Epidermal melanocyte (primary cell): ENCODE measurements at regions not wholly inside any gene's neighbourhood (a gene's known extent, or its start where the extent isn't known, plus 50 kb on each side); places are given as distances from the start of the nearest gene placed in this dataset.

ENCODE experiments used
- DNase-seq: peaks from one replicate; pipeline ENCODE4 v3.0.0; 2011; ENCODE audit warnings: low spot score; ENCODE audit not compliant: insufficient read length

GRCh38 chr18:38475686-38476085 is 910.1 kb upstream of the CELF4 start:
- DNase-seq: no peak

GRCh38 chr18:38473535-38473934 is 907.9 kb upstream of the CELF4 start:
- no peak for DNase-seq

- DNase-seq: no peak
Observed at GRCh38 chr18:38470421-38470820, 904.8 kb upstream of the CELF4 start.

GRCh38 chr18:38466426-38466825 is 900.8 kb upstream of the CELF4 start:
- no peak for DNase-seq

GRCh38 chr18:38464024-38464423 is 898.4 kb upstream of the CELF4 start:
- DNase-seq: no peak

GRCh38 chr18:38460657-38461056 is 895.1 kb upstream of the CELF4 start:
- no peak for DNase-seq

GRCh38 chr18:38459131-38459994 is 893.8 kb upstream of the CELF4 start:
- DNase-seq: no peak

- no peak for DNase-seq
Observed at GRCh38 chr18:38458698-38459097, 893.1 kb upstream of the CELF4 start.

GRCh38 chr18:38456253-38456652 is 890.7 kb upstream of the CELF4 start:
- DNase-seq: no peak

GRCh38 chr18:38454764-38455469 is 889.3 kb upstream of the CELF4 start:
- no peak for DNase-seq

- no peak for DNase-seq
Observed at GRCh38 chr18:38453880-38454279, 888.3 kb upstream of the CELF4 start.

- no peak for DNase-seq
Observed at GRCh38 chr18:38450876-38451275, 885.3 kb upstream of the CELF4 start.

GRCh38 chr18:38445804-38446145 is 880.2 kb upstream of the CELF4 start:
- DNase-seq: no peak

GRCh38 chr18:38444971-38445803 is 879.6 kb upstream of the CELF4 start:
- no peak for DNase-seq

- no peak for DNase-seq
Observed at GRCh38 chr18:38427736-38428135, 862.1 kb upstream of the CELF4 start.

GRCh38 chr18:38427234-38427633 is 861.6 kb upstream of the CELF4 start:
- DNase-seq: no peak

- no peak for DNase-seq
Observed at GRCh38 chr18:38421872-38422615, 856.4 kb upstream of the CELF4 start.

- no peak for DNase-seq
Observed at GRCh38 chr18:38421021-38421420, 855.4 kb upstream of the CELF4 start.

- DNase-seq: no peak
Observed at GRCh38 chr18:38420611-38421010, 855.0 kb upstream of the CELF4 start.

- no peak for DNase-seq
Observed at GRCh38 chr18:38415811-38416210, 850.2 kb upstream of the CELF4 start.

- DNase-seq: no peak
Observed at GRCh38 chr18:38413193-38413592, 847.6 kb upstream of the CELF4 start.
